ENCODE measurements at regions not wholly inside any gene's neighbourhood (a gene's known extent, or its start where the extent isn't known, plus 50 kb on each side); places are given as distances from the start of the nearest gene placed in this dataset.
"Not testable (repeated sequence)": the region's sequence is repeated elsewhere in the genome, so short reads cannot be mapped to it uniquely, and the experiment has no call there.

- DNase-seq: no peak
Observed at GRCh38 chr14:22384167-22384549, 204.9 kb downstream of the DAD1 start.

DNA sequence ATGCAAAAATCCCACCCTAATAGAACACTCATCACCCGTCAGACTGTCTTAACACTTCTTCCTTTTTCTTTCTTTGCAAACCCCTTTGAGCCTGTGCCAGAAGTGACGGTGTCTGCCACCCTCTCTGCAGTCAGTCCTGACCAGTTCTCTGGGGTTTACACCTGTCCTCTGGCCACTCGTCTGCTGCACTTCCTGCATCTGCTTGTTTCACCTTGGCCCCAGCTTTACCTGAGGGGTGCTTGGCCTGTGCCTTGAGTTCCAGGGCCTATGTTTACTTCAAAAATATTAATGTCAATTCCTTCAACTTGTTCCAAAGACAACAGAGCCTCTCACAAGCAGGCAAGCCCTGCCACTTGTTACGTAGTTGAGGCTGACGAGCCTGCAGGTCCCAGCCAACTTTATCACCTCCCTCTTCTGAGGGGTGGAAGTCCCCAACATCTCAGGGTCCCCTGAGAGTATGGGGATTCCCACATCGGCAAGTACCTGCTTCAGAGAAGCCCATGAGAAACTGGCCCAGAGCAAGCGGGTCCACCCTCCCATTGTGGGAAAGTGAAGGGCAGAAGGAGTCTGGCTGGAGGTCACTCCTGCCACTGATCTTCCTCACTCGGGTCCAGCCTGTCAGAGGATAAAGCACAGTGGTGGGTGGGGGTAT, 205.4 kb downstream of the DAD1 start:
- DNase-seq: no peak

- DNase-seq: no peak
Observed at GRCh38 chr14:22382955-22383354, 206.1 kb downstream of the DAD1 start.

- no peak for DNase-seq
Observed at GRCh38 chr14:22382395-22382794, 206.6 kb downstream of the DAD1 start.

DNA sequence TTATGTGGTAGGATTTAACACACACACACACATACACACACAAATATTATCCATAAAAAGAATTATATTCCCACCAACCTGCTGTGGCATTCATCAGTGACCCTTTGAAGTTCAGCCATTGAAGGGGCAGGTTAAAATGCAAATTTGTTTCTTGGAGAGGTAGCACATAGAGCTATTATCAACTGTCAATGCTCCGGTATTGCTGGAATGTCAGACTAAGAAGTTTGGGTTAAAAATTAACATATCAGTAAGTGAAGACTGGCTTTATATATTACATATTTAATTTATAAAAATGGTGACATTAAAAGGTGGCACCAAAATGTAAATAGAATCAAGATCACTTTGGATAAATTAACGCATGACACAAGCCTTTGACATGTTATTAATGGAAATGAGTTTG, 207.3 kb downstream of the DAD1 start:
- DNase-seq: no peak

- no peak for DNase-seq
Observed at GRCh38 chr14:22381408-22381760, 207.6 kb downstream of the DAD1 start.

DNA sequence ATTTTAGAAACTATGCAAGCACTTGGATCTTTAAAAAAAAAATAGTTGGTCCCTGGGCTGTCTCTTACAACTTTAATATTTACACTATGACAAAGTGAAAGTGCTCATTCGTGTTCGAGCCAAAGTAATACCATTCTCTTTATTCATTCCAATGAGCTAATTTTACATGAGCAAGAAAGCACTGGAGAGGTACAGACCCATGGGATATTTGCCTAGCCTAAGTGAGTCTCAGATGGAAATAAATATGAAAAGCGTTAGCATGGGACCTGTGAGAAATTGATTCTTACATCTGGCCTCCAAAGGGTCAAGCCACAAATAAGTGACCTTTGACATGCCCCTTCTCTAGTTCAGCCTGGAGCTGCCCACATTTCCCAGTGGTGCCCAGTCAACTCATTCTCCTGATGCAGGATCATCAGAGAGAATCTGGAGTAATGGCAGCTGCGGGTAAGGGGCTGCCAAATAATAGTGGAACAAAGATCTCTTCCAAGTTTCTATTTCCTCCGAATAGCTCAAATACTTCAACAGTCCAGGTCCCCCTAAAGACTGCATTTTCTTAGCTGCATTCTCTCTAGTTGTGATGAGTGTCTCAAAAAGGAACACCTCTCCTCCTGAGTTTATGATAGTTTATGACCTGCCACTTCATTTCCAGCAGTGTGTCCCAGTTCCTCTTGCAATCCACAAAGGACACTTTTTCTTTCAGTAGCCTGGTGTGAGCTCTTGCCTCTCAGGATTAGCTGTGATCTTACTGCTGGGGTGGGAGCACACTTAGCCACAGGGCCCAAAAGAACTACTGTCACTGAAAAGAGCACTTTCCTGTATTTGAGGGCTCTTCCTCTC, 208.2 kb downstream of the DAD1 start:
- DNase-seq: no peak

- peak in 1 of 2 experiments; percentile 30 for DNase-seq
Observed at GRCh38 chr14:22379727-22380126, 209.3 kb downstream of the DAD1 start.

- no peak for DNase-seq
Observed at GRCh38 chr14:22378181-22378580, 210.8 kb downstream of the DAD1 start.

GRCh38 chr14:22375321-22375930, 213.6 kb downstream of the DAD1 start:
- DNase-seq: peak; percentile 27 to 85

- no peak for DNase-seq
Observed at GRCh38 chr14:22370084-22370847, 218.8 kb downstream of the DAD1 start.

GRCh38 chr14:22358726-22359125, 230.3 kb downstream of the DAD1 start:
- no peak for DNase-seq

GRCh38 chr14:22349281-22349680, 239.7 kb downstream of the DAD1 start:
- not testable (repeated sequence) for DNase-seq

- DNase-seq: no peak
Observed at GRCh38 chr14:22344673-22345072, 244.4 kb downstream of the DAD1 start.

DNA sequence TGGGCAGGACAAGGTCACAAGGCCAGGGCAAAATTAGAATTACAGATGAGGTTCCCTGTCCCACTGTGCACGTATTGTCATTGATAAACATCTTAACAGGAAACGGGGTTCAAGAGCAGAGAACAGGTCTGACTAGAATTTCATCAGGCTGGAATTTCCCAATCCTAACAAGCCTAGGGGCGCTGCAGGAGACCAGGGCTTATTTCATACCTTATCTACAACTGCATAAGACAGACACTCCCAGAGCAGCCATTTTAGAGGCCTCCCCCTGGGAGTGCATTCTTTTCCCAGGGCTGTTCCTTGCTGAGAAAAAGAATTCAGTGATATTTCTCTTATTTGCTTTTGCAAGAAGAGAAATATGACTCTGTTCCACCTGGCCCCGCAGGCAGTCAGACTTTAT, 244.8 kb downstream of the DAD1 start:
- DNase-seq: not testable (repeated sequence)

GRCh38 chr14:22341049-22341448, 248.0 kb downstream of the DAD1 start:
- no peak for DNase-seq

- no peak for DNase-seq
Observed at GRCh38 chr14:22338917-22339715, 249.9 kb downstream of the DAD1 start.

DNA sequence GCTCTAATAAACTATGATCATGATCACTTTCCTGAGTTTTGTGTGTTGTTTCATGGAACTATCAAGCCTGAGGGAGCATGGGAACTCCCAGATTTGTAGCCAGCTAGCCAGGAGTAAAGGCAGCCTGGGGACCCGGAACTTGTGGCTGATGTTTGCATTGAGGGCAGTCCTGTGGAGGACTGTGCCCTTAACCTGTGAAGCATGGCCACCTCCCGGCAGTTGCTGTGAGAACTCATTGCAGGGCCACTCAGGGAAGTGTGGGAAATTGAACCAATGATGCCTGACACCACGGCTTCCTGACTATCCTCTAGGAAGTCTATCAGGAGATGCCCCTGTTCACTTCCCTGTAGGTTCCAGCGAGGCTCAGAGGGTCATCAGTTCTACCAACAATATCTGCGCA, 250.6 kb downstream of the DAD1 start:
- no peak for DNase-seq

GRCh38 chr14:22337938-22338337, 251.1 kb downstream of the DAD1 start:
- no peak for DNase-seq

- DNase-seq: no peak
Observed at GRCh38 chr14:22337521-22337920, 251.5 kb downstream of the DAD1 start.

- DNase-seq: peak in 1 of 2 experiments; percentile 4
Observed at GRCh38 chr14:22336031-22336430, 253.0 kb downstream of the DAD1 start.

GRCh38 chr14:22334627-22335026, 254.4 kb downstream of the DAD1 start:
- DNase-seq: no peak

- DNase-seq: no peak
Observed at GRCh38 chr14:22334275-22334577, 254.8 kb downstream of the DAD1 start.

Measured in NCI-H524 (cell line).